Ectodermal cell (in vitro differentiated cells): ENCODE measurements at regions not wholly inside any gene's neighbourhood (a gene's known extent, or its start where the extent isn't known, plus 50 kb on each side); places are given as distances from the start of the nearest gene placed in this dataset.

Experiments used
- H3K27ac ChIP-seq: 2 replicates; pipeline ENCODE4 v1.7.0; 2013; ENCODE audit warnings: mild to moderate bottlenecking, low read depth, low read length; ENCODE audit not compliant: insufficient read depth, poor library complexity, severe bottlenecking
- H3K27me3 ChIP-seq: 2 replicates; pipeline ENCODE4 v1.7.0; 2013; ENCODE audit warnings: mild to moderate bottlenecking, low read length; ENCODE audit not compliant: insufficient read depth, control insufficient read depth, poor library complexity, severe bottlenecking
- H3K36me3 ChIP-seq: one replicate; pipeline ENCODE4 v1.7.0; 2013; ENCODE audit warnings: low read length; ENCODE audit not compliant: control insufficient read depth, insufficient read depth
- H3K4me1 ChIP-seq: one replicate; pipeline ENCODE4 v1.7.0; 2013; ENCODE audit warnings: low read length; ENCODE audit not compliant: control insufficient read depth, insufficient read depth
- H3K4me3 ChIP-seq: 2 replicates; pipeline ENCODE4 v1.7.0; 2013; ENCODE audit warnings: low read depth, low read length, control low read depth; ENCODE audit not compliant: insufficient read depth
- H3K9me3 ChIP-seq: 2 replicates; pipeline ENCODE4 v1.7.0; 2013; ENCODE audit warnings: mild to moderate bottlenecking, low read length, moderate library complexity; ENCODE audit not compliant: control insufficient read depth
- WGBS, 2 experiments: methylation state at CpG; one replicate each; pipeline ENCODE4 v1.1.7; 2013; ENCODE audit warnings: missing lambda C conversion rate in 2 of 2; 5-methylcytosine and 5-hydroxymethylcytosine counted together

DNA sequence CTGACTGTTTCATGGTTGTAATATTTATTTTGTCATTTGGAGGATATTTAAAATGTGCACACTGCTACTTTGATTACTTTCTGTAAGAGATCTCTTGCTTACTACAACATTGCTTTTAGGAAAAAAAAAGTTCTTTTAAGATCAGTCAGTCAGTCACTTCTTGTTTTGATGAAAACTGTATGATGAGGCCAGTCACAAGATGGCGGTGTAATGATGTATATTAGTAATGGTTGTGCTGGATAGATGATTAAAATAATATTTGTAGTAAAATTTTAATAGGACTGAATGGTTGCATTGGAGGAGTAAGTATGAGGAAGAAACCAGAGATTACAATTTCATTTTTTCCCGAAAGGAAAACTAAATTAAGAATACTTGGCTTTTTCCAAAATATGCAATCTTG lies 2411.1 kb downstream of the PCDH9 start:
- WGBS, 2 experiments, result 95 to 100% methylated on average over 2 of the region's 2 CpGs
- Histone ChIP-seq H3K27ac (no peak overlapping the region), H3K4me3 (no peak overlapping the region), H3K36me3 (no peaks in the 10 kb centered on the region), H3K9me3 (no peaks in the 10 kb centered on the region), H3K4me1 (no peaks in the 10 kb centered on the region), H3K27me3 (no peaks in the 10 kb centered on the region)

DNA sequence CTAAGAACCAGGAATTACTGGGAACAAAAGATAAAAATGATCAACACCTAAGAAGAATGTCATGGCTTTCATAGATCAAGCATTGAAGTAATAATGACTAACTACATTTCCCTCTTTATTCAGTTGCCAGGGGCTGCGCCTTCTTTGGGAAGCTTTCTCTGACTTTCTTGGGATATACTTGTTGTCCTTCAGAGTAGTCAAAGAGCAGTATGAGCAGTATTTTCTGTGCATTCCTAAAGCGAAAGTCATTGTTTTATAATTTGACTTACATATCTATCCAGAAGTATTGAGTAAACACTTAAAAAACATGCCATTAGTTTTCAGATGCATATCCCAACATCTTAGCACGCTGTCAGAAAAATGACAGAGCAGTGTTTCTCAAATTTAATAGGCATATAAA lies 2412.4 kb downstream of the PCDH9 start:
- Histone ChIP-seq H3K36me3 (no peaks in the 10 kb centered on the region), H3K27ac (no peak overlapping the region), H3K9me3 (no peaks in the 10 kb centered on the region), H3K4me3 (no peak overlapping the region), H3K27me3 (no peaks in the 10 kb centered on the region), H3K4me1 (no peaks in the 10 kb centered on the region)
- 97 to 100% methylated on average over 1 to 2 of the region's 3 CpGs for WGBS, 2 experiments

- Histone ChIP-seq H3K4me3 (no peak overlapping the region), H3K4me1 (no peaks in the 10 kb centered on the region), H3K9me3 (no peaks in the 10 kb centered on the region), H3K27ac (no peak overlapping the region), H3K36me3 (no peaks in the 10 kb centered on the region), H3K27me3 (no peaks in the 10 kb centered on the region)
- 95 to 99% methylated on average over 3 of the region's 3 CpGs for WGBS, 2 experiments
These were observed 2419.4 kb downstream of the PCDH9 start for GRCh38 chr13:64810750-64811149.

DNA sequence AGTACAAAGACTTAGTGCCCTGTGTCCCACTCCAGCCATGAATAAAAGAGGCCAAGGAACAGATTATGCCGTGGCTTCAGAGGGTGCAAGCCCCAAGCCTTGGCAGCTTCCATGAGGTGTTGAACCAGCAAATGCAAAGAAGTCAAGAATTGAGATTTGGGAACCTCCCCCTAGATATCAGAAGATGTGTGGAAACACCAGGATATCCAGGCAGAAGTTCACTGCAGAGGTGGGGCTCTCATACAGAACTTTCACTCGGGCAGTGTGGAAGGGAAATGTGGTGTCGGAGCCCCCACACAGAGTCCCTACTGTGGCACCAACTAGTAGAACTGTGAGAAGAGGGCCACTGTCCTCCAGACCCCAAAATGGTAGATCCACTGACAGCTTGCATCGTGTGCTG lies 2421.4 kb downstream of the PCDH9 start:
- 91 to 93% methylated on average over 4 of the region's 4 CpGs for WGBS, 2 experiments
- H3K4me1 ChIP-seq, result no peaks in the 10 kb centered on the region

DNA sequence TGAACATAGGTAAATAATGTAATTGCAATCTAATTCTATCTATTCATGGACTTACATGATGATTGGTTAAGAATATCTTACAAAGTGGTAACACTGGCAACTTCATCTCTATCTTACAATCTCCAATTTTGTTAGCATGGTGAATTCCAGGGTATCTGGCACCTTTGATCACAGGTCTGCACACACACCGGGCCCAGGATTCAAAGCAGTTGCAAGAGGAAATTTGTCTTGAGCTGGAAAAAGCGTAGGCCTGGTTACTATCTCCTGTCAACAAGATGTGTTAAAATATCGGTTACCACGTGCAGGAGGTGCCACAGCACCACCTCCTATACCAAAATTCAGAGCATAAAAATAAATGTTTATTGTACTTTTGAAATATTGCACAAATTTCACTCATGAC lies 2428.4 kb downstream of the PCDH9 start:
- H3K27me3 ChIP-seq, result no peaks in the 10 kb centered on the region
- WGBS, 2 experiments, result 93 to 98% methylated on average over 3 of the region's 4 CpGs
- no peaks in the 10 kb centered on the region for H3K4me1 ChIP-seq
- no peak overlapping the region for H3K4me3 ChIP-seq
- no peaks in the 10 kb centered on the region for H3K9me3 ChIP-seq
- no peak overlapping the region for H3K27ac ChIP-seq
- no peaks in the 10 kb centered on the region for H3K36me3 ChIP-seq

More for the DNA sequence above, 2421.4 kb downstream of the PCDH9 start:
- Histone ChIP-seq H3K27ac (no peak overlapping the region), H3K4me3 (no peak overlapping the region), H3K27me3 (no peaks in the 10 kb centered on the region), H3K36me3 (no peaks in the 10 kb centered on the region), H3K9me3 (no peaks in the 10 kb centered on the region)

GRCh38 chr13:64798422-64798821 lies 2431.7 kb downstream of the PCDH9 start:
- Histone ChIP-seq H3K27ac (no peak overlapping the region), H3K9me3 (no peaks in the 10 kb centered on the region), H3K4me1 (no peaks in the 10 kb centered on the region), H3K4me3 (no peak overlapping the region), H3K36me3 (no peaks in the 10 kb centered on the region), H3K27me3 (no peaks in the 10 kb centered on the region)
- WGBS, 2 experiments, result 95 to 98% methylated on average over 3 of the region's 4 CpGs

- no peaks in the 10 kb centered on the region for H3K36me3 ChIP-seq
- no peak overlapping the region for H3K4me3 ChIP-seq
- no peaks in the 10 kb centered on the region for H3K9me3 ChIP-seq
- H3K27ac ChIP-seq, result no peak overlapping the region
- H3K27me3 ChIP-seq, result no peaks in the 10 kb centered on the region
- 88 to 92% methylated on average over 3 of the region's 3 CpGs for WGBS, 2 experiments
- H3K4me1 ChIP-seq, result no peaks in the 10 kb centered on the region
These were observed 2436.5 kb downstream of the PCDH9 start for GRCh38 chr13:64793592-64793991.

DNA sequence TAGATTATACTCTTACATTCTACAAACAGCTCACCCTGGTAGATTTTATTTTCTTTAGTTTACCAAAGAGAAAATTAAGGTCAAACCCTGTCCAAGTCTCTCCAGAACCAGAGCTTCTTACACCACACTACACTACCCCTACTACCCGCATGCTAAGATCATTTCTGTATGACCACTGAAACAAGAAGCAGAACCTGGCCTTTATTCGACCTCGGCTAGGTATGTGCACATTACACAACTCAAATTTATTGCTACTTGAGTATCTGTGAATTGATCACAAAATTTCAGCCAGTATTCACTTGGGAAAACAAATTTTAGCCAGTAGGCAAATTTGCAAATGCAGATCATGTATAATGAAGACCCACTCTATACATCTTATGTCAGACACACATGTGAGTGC lies 2437.0 kb downstream of the PCDH9 start:
- no peak overlapping the region for H3K27ac ChIP-seq
- no peaks in the 10 kb centered on the region for H3K4me1 ChIP-seq
- no peaks in the 10 kb centered on the region for H3K9me3 ChIP-seq
- H3K4me3 ChIP-seq, result no peak overlapping the region
- no peaks in the 10 kb centered on the region for H3K27me3 ChIP-seq
- 97% methylated on average over 3 of the region's 3 CpGs for WGBS, 2 experiments
- H3K36me3 ChIP-seq, result no peaks in the 10 kb centered on the region

DNA sequence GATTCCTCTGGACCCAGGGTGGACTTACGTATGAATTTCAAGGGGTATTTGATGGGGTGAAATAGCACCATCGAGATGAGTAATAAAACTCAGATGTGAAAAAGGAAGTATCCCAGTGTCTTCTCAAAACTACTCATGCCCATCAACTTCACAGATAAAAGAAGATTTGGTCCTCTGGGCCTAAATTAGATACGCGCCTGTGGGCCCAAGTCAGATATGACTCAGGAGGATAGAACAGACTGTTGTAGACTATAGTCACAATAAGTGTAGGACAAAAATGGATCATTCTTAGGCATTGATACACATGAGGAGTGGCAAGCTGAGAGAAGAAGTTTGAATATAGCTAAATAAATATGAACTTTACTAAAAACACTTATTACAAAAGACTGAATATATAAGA lies 2438.8 kb downstream of the PCDH9 start:
- H3K36me3 ChIP-seq, result no peaks in the 10 kb centered on the region
- H3K27me3 ChIP-seq, result no peaks in the 10 kb centered on the region
- H3K4me1 ChIP-seq, result no peaks in the 10 kb centered on the region
- H3K9me3 ChIP-seq, result no peaks in the 10 kb centered on the region
- H3K27ac ChIP-seq, result no peak overlapping the region
- H3K4me3 ChIP-seq, result no peak overlapping the region
- 97% methylated on average over 3 to 4 of the region's 4 CpGs for WGBS, 2 experiments

DNA sequence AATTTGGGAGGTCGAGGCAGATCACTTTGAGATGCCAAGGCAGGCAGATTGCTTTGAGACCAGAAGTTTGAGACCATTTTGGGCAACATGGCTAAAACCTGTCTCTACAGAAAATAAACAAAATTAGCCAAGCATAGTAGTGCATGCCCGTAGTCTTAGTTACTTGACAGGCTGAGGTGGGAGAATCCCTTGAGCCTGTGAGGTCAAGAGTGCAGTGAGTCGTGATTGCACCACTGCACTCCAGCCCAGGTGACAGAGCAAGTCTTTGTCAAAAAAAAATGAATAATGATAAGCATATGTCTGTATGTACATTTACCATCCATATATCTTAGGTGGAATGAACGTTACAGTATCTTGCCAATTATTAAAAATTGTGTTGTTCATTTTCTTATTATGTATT lies 2447.7 kb downstream of the PCDH9 start:
- no peaks in the 10 kb centered on the region for H3K4me1 ChIP-seq

DNA sequence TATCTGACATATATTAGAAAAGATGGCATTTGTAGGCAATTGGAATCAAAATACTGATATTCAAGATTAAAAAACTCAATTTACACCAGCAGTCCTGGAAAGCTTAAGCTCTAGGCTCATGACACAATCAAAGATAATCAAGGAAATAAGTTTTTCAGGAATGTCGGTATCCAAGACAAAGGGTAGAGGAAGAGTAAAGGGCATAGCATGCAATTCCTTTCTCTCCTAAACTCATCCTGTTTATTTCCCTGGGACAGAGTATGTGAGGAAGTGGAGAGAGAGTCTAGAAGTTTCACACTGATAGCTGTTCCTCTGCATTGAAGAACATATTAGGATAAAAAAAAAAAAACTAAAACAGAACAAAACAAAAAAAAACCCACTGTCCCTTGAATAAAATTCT lies 2452.1 kb downstream of the PCDH9 start:
- WGBS, 2 experiments, result 80% methylated on average over 1 of the region's 1 CpG; no CpG with 5 or more reads in 1 of the 2 experiments
- H3K36me3 ChIP-seq, result no peaks in the 10 kb centered on the region
- H3K27me3 ChIP-seq, result no peaks in the 10 kb centered on the region
- no peak overlapping the region for H3K27ac ChIP-seq
- no peaks in the 10 kb centered on the region for H3K4me1 ChIP-seq
- H3K9me3 ChIP-seq, result no peaks in the 10 kb centered on the region
- H3K4me3 ChIP-seq, result no peak overlapping the region

More for the DNA sequence above, 2447.7 kb downstream of the PCDH9 start:
- Histone ChIP-seq H3K27me3 (no peaks in the 10 kb centered on the region), H3K36me3 (no peaks in the 10 kb centered on the region), H3K4me3 (no peak overlapping the region), H3K27ac (no peak overlapping the region), H3K9me3 (no peaks in the 10 kb centered on the region)
- 96 to 97% methylated on average over 3 of the region's 4 CpGs for WGBS, 2 experiments
